Esophagus squamous epithelium (tissue), 5 donors: ENCODE measurements at regions not wholly inside any gene's neighbourhood (a gene's known extent, or its start where the extent isn't known, plus 50 kb on each side); places are given as distances from the start of the nearest gene placed in this dataset.

ENCODE experiments used
- DNase-seq: peaks from one replicate; lab custom pipeline; 2025; lab: John Stamatoyannopoulos, UW
- H3K27ac ChIP-seq, 4 donors: fragments of 200-600 bp; sonication (generic); one replicate each; pipeline ENCODE4 v1.5.1; 2016 to 2019; ENCODE audit warnings: mild to moderate bottlenecking in 1 of 4
- H3K27me3 ChIP-seq, 4 donors: fragments of 200-600 bp; sonication (generic); 1 replicate in 3 of 4; 2 replicates in 1 of 4; pipeline versions ENCODE4 v1.5.1 to v1.6.0; 2017 to 2021; ENCODE audit warnings: antibody characterized with exemption in 1 of 4
- H3K36me3 ChIP-seq, 3 donors: fragments of 200-600 bp; sonication (generic); one replicate each; pipeline ENCODE4 v1.5.1; 2016 to 2019
- H3K4me1 ChIP-seq, 3 donors: fragments of 200-600 bp; sonication (generic); one replicate each; pipeline ENCODE4 v1.5.1; 2017 to 2019
- H3K4me3 ChIP-seq, 4 donors: fragments of 200-600 bp; sonication (generic); 1 replicate in 3 of 4; 2 replicates in 1 of 4; pipeline ENCODE4 v1.5.1; 2016 to 2019; ENCODE audit warnings: mild to moderate bottlenecking in 2 of 4, moderate library complexity in 1 of 4
- H3K9me3 ChIP-seq, 3 donors: fragments of 200-600 bp; sonication (generic); one replicate each; pipeline ENCODE4 v1.5.1; 2016 to 2019
- CTCF ChIP-seq, 6 experiments: fragments of 450-650 bp in 4 of 6; fragments of 200-600 bp in 2 of 6; sonication (generic) in 2 of 6; IDR thresholded peaks; one replicate each; pipeline ENCODE4 v1.5.1; 2016 to 2019; ENCODE audit warnings: antibody characterized with exemption in 6 of 6, mild to moderate bottlenecking in 4 of 6, moderate library complexity in 4 of 6
- POLR2A ChIP-seq, 4 donors: fragments of 450-650 bp; IDR thresholded peaks; one replicate each; pipeline ENCODE4 v1.6.1; 2017; ENCODE audit warnings: antibody characterized with exemption in 4 of 4, mild to moderate bottlenecking in 4 of 4, moderate library complexity in 3 of 4
- WGBS, 2 donors: methylation state at CpG; one replicate each; pipeline ENCODE4 v1.1.5; 2018; 5-methylcytosine and 5-hydroxymethylcytosine counted together
- intact Hi-C: fragments of 100-400 bp; cut with DNase I; formaldehyde crosslinking; loops from one replicate; pipeline ENCODE4 v1.15.0; 2022
- donor health status: DM: yes; HTN: yes; CAD: no.

DNA sequence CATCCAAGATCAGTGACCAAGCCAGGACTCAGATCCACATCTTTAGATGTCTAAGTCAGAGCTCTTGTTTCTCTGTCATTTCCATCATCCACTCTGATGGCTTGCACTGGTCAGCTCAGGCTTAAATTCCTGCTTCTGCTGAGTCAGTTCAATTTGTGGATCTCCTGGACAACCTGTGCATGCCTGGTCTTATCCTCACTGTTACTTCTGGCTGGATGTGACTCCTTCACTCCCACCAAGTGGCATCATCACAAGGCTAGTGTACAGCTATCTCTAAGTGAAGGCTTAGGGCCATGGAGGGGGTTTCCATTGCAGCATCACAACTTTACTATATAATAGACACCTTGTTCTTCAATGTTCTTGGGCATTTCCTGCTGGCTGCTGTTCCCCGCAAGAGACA lies 102.9 kb downstream of the EMP1 start:
- Histone ChIP-seq H3K36me3 (no peaks in the 10 kb centered on the region), H3K4me1 (no peaks in the 10 kb centered on the region), H3K27ac (no peak overlapping the region), H3K9me3 (no peaks in the 10 kb centered on the region), H3K27me3 (peaks cover 0 to 6% (median 0%) of the 10 kb centered on the region in 4 donors), H3K4me3 (no peak overlapping the region)
- no peak for DNase-seq
- WGBS, 2 donors = 25 to 27% methylated on average over 1 of the region's 1 CpG
- intact Hi-C loops = no loop called here
- TF ChIP-seq POLR2A (IDR thresholded peaks at IDR 0.05) = no peak
- no peak for TF ChIP-seq CTCF (IDR thresholded peaks at IDR 0.05)

- Histone ChIP-seq H3K4me1 (peaks cover 0 to 6% (median 0%) of the 10 kb centered on the region in 3 donors), H3K9me3 (no peaks in the 10 kb centered on the region), H3K4me3 (no peak overlapping the region), H3K27ac (no peak overlapping the region), H3K27me3 (no peaks in the 10 kb centered on the region), H3K36me3 (no peaks in the 10 kb centered on the region)
- intact Hi-C loops = no loop called here
- TF ChIP-seq POLR2A (IDR thresholded peaks at IDR 0.05) (no peak), CTCF (IDR thresholded peaks at IDR 0.05) (no peak)
- 78 to 79% methylated on average over 4 of the region's 4 CpGs for WGBS, 2 donors
- no peak for DNase-seq
Measured at GRCh38 chr12:13293096-13293495, 96.6 kb downstream of the EMP1 start.

GRCh38 chr12:13289653-13290289 lies 93.2 kb downstream of the EMP1 start:
- intact Hi-C loops = no loop called here

DNA sequence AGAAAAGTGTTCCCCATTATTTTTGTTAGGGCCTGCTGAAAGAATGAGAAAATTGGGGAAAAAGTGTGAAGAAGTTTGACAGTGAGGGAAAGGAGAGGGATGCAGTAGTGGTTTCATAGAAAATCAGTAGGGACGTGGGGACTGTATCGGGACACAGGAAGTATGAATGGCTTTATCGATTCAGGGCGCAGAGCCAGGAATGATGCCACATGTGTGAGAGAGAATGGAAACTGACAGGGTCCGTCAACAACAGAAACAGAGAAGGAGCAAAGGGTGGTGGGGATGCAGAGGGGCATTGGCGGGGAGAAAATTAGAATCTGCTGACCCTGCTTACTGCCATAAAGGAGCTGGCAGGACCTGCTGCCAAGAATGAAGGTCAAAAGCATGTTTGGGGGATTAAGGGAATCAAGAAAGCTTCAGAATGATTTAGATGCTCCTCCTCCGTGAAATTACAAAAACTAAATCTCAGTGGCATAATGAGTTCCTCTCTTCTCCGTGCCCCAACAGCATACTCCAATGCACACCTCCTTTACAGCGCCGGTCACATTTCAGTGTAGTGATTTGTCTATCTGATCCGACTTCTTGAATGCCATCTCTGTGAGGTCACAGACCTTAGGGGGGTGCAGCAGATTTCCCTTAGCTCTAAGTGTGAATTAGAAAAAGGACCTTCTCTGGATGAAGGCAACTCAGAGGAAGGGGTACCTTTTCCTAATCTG lies 92.6 kb downstream of the EMP1 start:
- no peak overlapping the region for H3K27ac ChIP-seq
- no peak for TF ChIP-seq POLR2A (IDR thresholded peaks at IDR 0.05)
- no peak for TF ChIP-seq CTCF (IDR thresholded peaks at IDR 0.05)
- H3K4me1 ChIP-seq = peaks cover 0 to 6% (median 0%) of the 10 kb centered on the region in 3 donors
- H3K36me3 ChIP-seq = no peaks in the 10 kb centered on the region
- intact Hi-C loops = no loop called here
- no peak overlapping the region for H3K4me3 ChIP-seq
- H3K9me3 ChIP-seq = no peaks in the 10 kb centered on the region
- H3K27me3 ChIP-seq = no peaks in the 10 kb centered on the region
- WGBS, 2 donors = 50 to 59% methylated on average over 11 of the region's 11 CpGs
- DNase-seq = no peak

More at GRCh38 chr12:13289653-13290289, 93.2 kb downstream of the EMP1 start:
- no peak for DNase-seq
- no peak for TF ChIP-seq POLR2A (IDR thresholded peaks at IDR 0.05)
- TF ChIP-seq CTCF (IDR thresholded peaks at IDR 0.05) = no peak
- no peak overlapping the region for H3K4me3 ChIP-seq
- H3K27ac ChIP-seq = no peak overlapping the region
- H3K9me3 ChIP-seq = no peaks in the 10 kb centered on the region
- no peaks in the 10 kb centered on the region for H3K27me3 ChIP-seq
- no peaks in the 10 kb centered on the region for H3K36me3 ChIP-seq
- H3K4me1 ChIP-seq = peaks cover 0 to 6% (median 0%) of the 10 kb centered on the region in 3 donors

DNA sequence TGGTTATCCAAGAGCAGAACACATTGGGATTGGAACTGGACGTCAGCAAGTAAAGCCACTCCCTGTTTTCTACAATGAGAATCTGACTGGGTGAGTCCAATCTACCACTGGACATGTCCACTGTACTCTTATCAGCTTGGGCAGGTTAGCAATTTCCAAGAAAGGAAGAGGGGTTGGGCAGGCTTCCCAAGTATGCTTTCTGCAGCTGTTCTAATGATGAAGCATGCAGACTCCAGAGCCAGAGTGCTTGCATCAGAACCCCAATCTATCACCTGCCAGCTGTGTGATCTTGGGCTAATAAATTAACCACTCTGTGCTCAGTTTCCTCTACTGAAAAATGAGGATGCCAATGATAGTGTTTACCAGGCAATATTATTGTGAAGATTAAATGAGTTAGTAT lies 92.0 kb downstream of the EMP1 start:
- no peak overlapping the region for H3K27ac ChIP-seq
- TF ChIP-seq POLR2A (IDR thresholded peaks at IDR 0.05) (no peak), CTCF (IDR thresholded peaks at IDR 0.05) (no peak)
- H3K4me1 ChIP-seq = peaks cover 0 to 6% (median 0%) of the 10 kb centered on the region in 3 donors
- DNase-seq = no peak
- H3K27me3 ChIP-seq = no peaks in the 10 kb centered on the region
- intact Hi-C loops = no loop called here
- no peaks in the 10 kb centered on the region for H3K9me3 ChIP-seq
- WGBS, 2 donors = 8 to 53% methylated on average over 1 of the region's 1 CpG
- H3K4me3 ChIP-seq = no peak overlapping the region
- H3K36me3 ChIP-seq = no peaks in the 10 kb centered on the region
